ENCODE measurements at regions not wholly inside any gene's neighbourhood (a gene's known extent, or its start where the extent isn't known, plus 50 kb on each side); places are given as distances from the start of the nearest gene placed in this dataset.

DNA sequence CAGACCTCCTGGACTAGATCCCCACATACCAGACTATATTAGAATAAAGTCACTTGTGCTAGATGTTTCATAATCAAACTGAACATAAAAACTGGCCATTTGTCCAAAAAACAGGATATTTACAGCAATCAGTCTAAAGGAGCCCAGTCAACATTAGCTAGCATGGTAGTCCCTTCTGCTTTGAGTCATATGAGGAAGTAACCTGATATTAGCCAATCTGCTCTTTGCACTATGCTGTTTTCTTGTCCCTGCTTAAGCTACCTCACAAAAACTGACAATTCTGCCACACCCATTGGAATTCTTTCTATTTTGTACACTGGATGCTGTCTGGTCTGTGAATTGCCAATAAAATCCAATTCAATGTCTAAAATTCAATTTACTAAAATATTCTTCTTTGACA, 1824.2 kb downstream of the OLFM4 start:
- no peak for TF ChIP-seq CTCF (IDR thresholded peaks at IDR 0.05; ENCODE audit: low read depth, low read length, poor library complexity, severe bottlenecking)
- TF ChIP-seq EZH2phosphoT487 (IDR thresholded peaks at IDR 0.05; ENCODE audit: borderline replicate concordance, low read length) = no peak
